ENCODE measurements at regions not wholly inside any gene's neighbourhood (a gene's known extent, or its start where the extent isn't known, plus 50 kb on each side); places are given as distances from the start of the nearest gene placed in this dataset.
"Not testable (repeated sequence)": the region's sequence is repeated elsewhere in the genome, so short reads cannot be mapped to it uniquely, and the experiment has no call there.

GRCh38 chr5:50588471-50588870 lies 78.0 kb upstream of the PARP8 start:
- not testable (repeated sequence) for DNase-seq (ENCODE audit: low read depth in 2 of 2)

- DNase-seq (ENCODE audit: low read depth in 2 of 2): not testable (repeated sequence)
Measured at GRCh38 chr5:50590444-50591189, 75.8 kb upstream of the PARP8 start.

- DNase-seq (ENCODE audit: low read depth in 2 of 2): not testable (repeated sequence)
Measured at GRCh38 chr5:50591338-50591737, 75.1 kb upstream of the PARP8 start.

GRCh38 chr5:50593681-50594080 lies 72.8 kb upstream of the PARP8 start:
- peak in 1 of 2 donors; percentile 12 for DNase-seq (ENCODE audit: low read depth in 2 of 2)

- no peak for DNase-seq (ENCODE audit: low read depth in 2 of 2)
Measured at GRCh38 chr5:50595199-50595598, 71.2 kb upstream of the PARP8 start.

GRCh38 chr5:50601576-50601975 lies 64.9 kb upstream of the PARP8 start:
- not testable (repeated sequence) for DNase-seq (ENCODE audit: low read depth in 2 of 2)

- DNase-seq (ENCODE audit: low read depth in 2 of 2): no peak
Measured at GRCh38 chr5:50606179-50606578, 60.3 kb upstream of the PARP8 start.

- DNase-seq (ENCODE audit: low read depth in 2 of 2): not testable (repeated sequence)
Measured at GRCh38 chr5:50607456-50607855, 59.0 kb upstream of the PARP8 start.

- DNase-seq (ENCODE audit: low read depth in 2 of 2): not testable (repeated sequence)
Measured at GRCh38 chr5:50607953-50608705, 58.3 kb upstream of the PARP8 start.

GRCh38 chr5:50613057-50613456 lies 53.4 kb upstream of the PARP8 start:
- not testable (repeated sequence) for DNase-seq (ENCODE audit: low read depth in 2 of 2)

Measured in stimulated activated CD8-positive, alpha-beta memory T cell treated with anti-CD3 and anti-CD28 coated beads, Interleukin-7, amount 100 ng/mL, for 4 hours (primary cell).